ACC112 (cell line): ENCODE measurements at regions not wholly inside any gene's neighbourhood (a gene's known extent, or its start where the extent isn't known, plus 50 kb on each side); places are given as distances from the start of the nearest gene placed in this dataset.

Experiments
- H2AFZ ChIP-seq: fragments of 200-600 bp; sonication (generic); one replicate; pipeline ENCODE4 v1.6.0; 2017; ENCODE audit warnings: antibody characterized with exemption, low read length; ENCODE audit not compliant: unreplicated experiment
- H3K27ac ChIP-seq: fragments of 200-600 bp; sonication (generic); 2 replicates; pipeline ENCODE4 v1.5.1; 2014; ENCODE audit warnings: low read depth, mild to moderate bottlenecking, antibody characterized with exemption, low read length, moderate library complexity
- H3K27me3 ChIP-seq: fragments of 200-600 bp; sonication (generic); 2 replicates; pipeline ENCODE4 v1.6.1; 2014; ENCODE audit warnings: mild to moderate bottlenecking, antibody characterized with exemption, low read length, moderate library complexity, mixed read lengths; ENCODE audit not compliant: insufficient read depth
- H3K36me3 ChIP-seq: fragments of 200-600 bp; sonication (generic); 2 replicates; pipeline ENCODE4 v1.6.1; 2016; ENCODE audit warnings: mild to moderate bottlenecking, antibody characterized with exemption, low read length, moderate library complexity, mixed read lengths; ENCODE audit not compliant: insufficient read depth
- H3K4me1 ChIP-seq: fragments of 200-600 bp; sonication (generic); one replicate; pipeline ENCODE4 v1.6.1; 2016; ENCODE audit warnings: low read length, mixed read lengths; ENCODE audit not compliant: insufficient read depth, unreplicated experiment, control insufficient read depth
- H3K4me3 ChIP-seq: fragments of 200-600 bp; sonication (generic); 2 replicates; pipeline ENCODE4 v1.5.1; 2014; ENCODE audit warnings: mild to moderate bottlenecking, low read depth, low read length
- H3K79me2 ChIP-seq: fragments of 200-600 bp; sonication (generic); one replicate; pipeline ENCODE4 v1.6.0; 2016; ENCODE audit warnings: low read length; ENCODE audit not compliant: control insufficient read depth, unreplicated experiment, insufficient read depth

- no peak overlapping the region for H3K4me3 ChIP-seq
- H3K27ac ChIP-seq: no peak overlapping the region
- H3K36me3 ChIP-seq: no peaks in the 10 kb centered on the region
- H3K27me3 ChIP-seq: peaks cover 34% of the 10 kb centered on the region
- H2AFZ ChIP-seq: no peak overlapping the region
- no peaks in the 10 kb centered on the region for H3K4me1 ChIP-seq
- H3K79me2 ChIP-seq: no peaks in the 10 kb centered on the region
Measured at GRCh38 chr9:84054341-84055010, 73.9 kb downstream of the RMI1 start.

- Histone ChIP-seq H3K27ac (no peak overlapping the region), H3K4me3 (no peak overlapping the region), H3K27me3 (peaks cover 21% of the 10 kb centered on the region), H3K36me3 (no peaks in the 10 kb centered on the region), H2AFZ (no peak overlapping the region), H3K79me2 (no peaks in the 10 kb centered on the region), H3K4me1 (no peaks in the 10 kb centered on the region)
Measured at GRCh38 chr9:84057662-84058061, 77.1 kb downstream of the RMI1 start.

GRCh38 chr9:84059936-84060335, 79.3 kb downstream of the RMI1 start:
- no peaks in the 10 kb centered on the region for H3K4me1 ChIP-seq
- no peaks in the 10 kb centered on the region for H3K79me2 ChIP-seq
- H3K36me3 ChIP-seq: no peaks in the 10 kb centered on the region
- H3K27ac ChIP-seq: no peak overlapping the region
- no peak overlapping the region for H2AFZ ChIP-seq
- H3K27me3 ChIP-seq: peaks cover 16% of the 10 kb centered on the region
- H3K4me3 ChIP-seq: no peak overlapping the region

- Histone ChIP-seq H3K4me1 (no peaks in the 10 kb centered on the region), H2AFZ (no peak overlapping the region), H3K36me3 (no peaks in the 10 kb centered on the region), H3K27ac (no peak overlapping the region), H3K4me3 (no peak overlapping the region), H3K79me2 (no peaks in the 10 kb centered on the region), H3K27me3 (peaks cover 16% of the 10 kb centered on the region)
Measured at GRCh38 chr9:84061613-84062193, 81.1 kb downstream of the RMI1 start.

GRCh38 chr9:84062538-84062937, 81.9 kb downstream of the RMI1 start:
- peaks cover 15% of the 10 kb centered on the region for H3K27me3 ChIP-seq
- H3K4me3 ChIP-seq: no peak overlapping the region
- no peaks in the 10 kb centered on the region for H3K4me1 ChIP-seq
- no peak overlapping the region for H2AFZ ChIP-seq
- no peaks in the 10 kb centered on the region for H3K36me3 ChIP-seq
- H3K27ac ChIP-seq: no peak overlapping the region
- H3K79me2 ChIP-seq: no peaks in the 10 kb centered on the region

GRCh38 chr9:84067821-84068220, 87.2 kb downstream of the RMI1 start:
- no peaks in the 10 kb centered on the region for H3K4me1 ChIP-seq
- H3K79me2 ChIP-seq: no peaks in the 10 kb centered on the region
- H3K27me3 ChIP-seq: peaks cover 8% of the 10 kb centered on the region
- no peak overlapping the region for H3K4me3 ChIP-seq
- H2AFZ ChIP-seq: no peak overlapping the region
- no peak overlapping the region for H3K27ac ChIP-seq
- no peaks in the 10 kb centered on the region for H3K36me3 ChIP-seq

GRCh38 chr9:84068872-84069271, 88.3 kb downstream of the RMI1 start:
- no peak overlapping the region for H3K27ac ChIP-seq
- no peaks in the 10 kb centered on the region for H3K79me2 ChIP-seq
- no peaks in the 10 kb centered on the region for H3K4me1 ChIP-seq
- H3K36me3 ChIP-seq: no peaks in the 10 kb centered on the region
- H3K4me3 ChIP-seq: no peak overlapping the region
- no peak overlapping the region for H2AFZ ChIP-seq
- peaks cover 8% of the 10 kb centered on the region for H3K27me3 ChIP-seq

GRCh38 chr9:84070590-84070989, 90.0 kb downstream of the RMI1 start:
- Histone ChIP-seq H3K36me3 (no peaks in the 10 kb centered on the region), H2AFZ (no peak overlapping the region)

GRCh38 chr9:84072621-84073180, 92.1 kb downstream of the RMI1 start:
- Histone ChIP-seq H3K27ac (no peak overlapping the region), H3K79me2 (no peaks in the 10 kb centered on the region), H3K4me3 (no peak overlapping the region), H3K4me1 (no peaks in the 10 kb centered on the region), H2AFZ (no peak overlapping the region), H3K27me3 (peaks cover 8% of the 10 kb centered on the region), H3K36me3 (no peaks in the 10 kb centered on the region)

More at GRCh38 chr9:84070590-84070989, 90.0 kb downstream of the RMI1 start:
- no peaks in the 10 kb centered on the region for H3K79me2 ChIP-seq
- no peaks in the 10 kb centered on the region for H3K4me1 ChIP-seq
- peaks cover 8% of the 10 kb centered on the region for H3K27me3 ChIP-seq
- no peak overlapping the region for H3K27ac ChIP-seq
- no peak overlapping the region for H3K4me3 ChIP-seq

GRCh38 chr9:84075004-84075403, 94.4 kb downstream of the RMI1 start:
- H3K4me1 ChIP-seq: no peaks in the 10 kb centered on the region
- H3K27me3 ChIP-seq: no peaks in the 10 kb centered on the region
- no peak overlapping the region for H2AFZ ChIP-seq
- no peak overlapping the region for H3K4me3 ChIP-seq
- H3K27ac ChIP-seq: no peak overlapping the region
- no peaks in the 10 kb centered on the region for H3K79me2 ChIP-seq
- H3K36me3 ChIP-seq: no peaks in the 10 kb centered on the region

GRCh38 chr9:84076384-84076783, 95.8 kb downstream of the RMI1 start:
- Histone ChIP-seq H3K36me3 (no peaks in the 10 kb centered on the region), H3K27ac (no peak overlapping the region), H3K4me1 (no peaks in the 10 kb centered on the region), H3K79me2 (no peaks in the 10 kb centered on the region), H2AFZ (no peak overlapping the region), H3K27me3 (no peaks in the 10 kb centered on the region), H3K4me3 (no peak overlapping the region)
